K562 (cell line): ENCODE measurements at regions not wholly inside any gene's neighbourhood (a gene's known extent, or its start where the extent isn't known, plus 50 kb on each side); places are given as distances from the start of the nearest gene placed in this dataset.

Source experiments
- BRF2 ChIP-seq: IDR thresholded peaks from 3 replicates; pipeline ENCODE4 v1.6.1; 2011; ENCODE audit warnings: borderline replicate concordance, mild to moderate bottlenecking; ENCODE audit not compliant: insufficient read length, insufficient read depth
- E2F6 ChIP-seq, 2 experiments: IDR thresholded peaks; 2 replicates each; pipeline ENCODE4 v1.6.1; 2011; ENCODE audit warnings: borderline replicate concordance in 1 of 2, control low read depth in 1 of 2, low read depth in 1 of 2, low read length in 1 of 2, mild to moderate bottlenecking in 1 of 2, mixed read lengths in 1 of 2, moderate library complexity in 1 of 2; ENCODE audit not compliant: insufficient read depth in 1 of 2, insufficient read length in 1 of 2, poor library complexity in 1 of 2, severe bottlenecking in 1 of 2; ENCODE audit errors: extremely low read depth in 1 of 2
- ETV5 ChIP-seq: sonication (generic); formaldehyde crosslinking; IDR thresholded peaks from 2 replicates; pipeline ENCODE4 v1.4.0; 2020; ENCODE audit warnings: low read depth, mild to moderate bottlenecking, missing genetic modification reagents
- KAT2B ChIP-seq: IDR thresholded peaks from one replicate; pipeline ENCODE4 v1.6.1; 2012; ENCODE audit warnings: low read depth, mild to moderate bottlenecking, control low read depth, inconsistent platforms, low read length, moderate library complexity
- KDM2B ChIP-seq: fragments of 250-450 bp; sonication (Bioruptor Pico); IDR thresholded peaks from 2 replicates; pipeline ENCODE4 v1.8.0; 2021; ENCODE audit warnings: mild to moderate bottlenecking, moderate library complexity
- MEF2D ChIP-seq: conservative IDR thresholded peaks from 2 replicates; pipeline ENCODE4 v1.6.1; 2016; ENCODE audit warnings: low read depth, missing genetic modification characterization, missing compliant biosample characterization
- MXI1 ChIP-seq: IDR thresholded peaks from 2 replicates; pipeline ENCODE4 v1.6.1; 2011; ENCODE audit warnings: low read depth, mild to moderate bottlenecking, improper control_type of control experiment, low read length
- MYBL2 ChIP-seq, 2 experiments: fragments of 450-650 bp in 1 of 2; sonication (generic) in 1 of 2; formaldehyde crosslinking in 1 of 2; IDR thresholded peaks; 2 replicates each; pipeline versions ENCODE4 v1.6.1 to v1.8.1; 2017 to 2022; ENCODE audit warnings: borderline replicate concordance in 1 of 2, inconsistent platforms in 1 of 2, low read depth in 1 of 2, mild to moderate bottlenecking in 1 of 2, missing genetic modification reagents in 1 of 2, moderate library complexity in 1 of 2
- PRMT5 ChIP-seq: sonication (generic); formaldehyde crosslinking; IDR thresholded peaks from 2 replicates; pipeline ENCODE4 v1.5.0; 2020; ENCODE audit warnings: missing genetic modification reagents
- PURB ChIP-seq: sonication (generic); formaldehyde crosslinking; IDR thresholded peaks from 2 replicates; pipeline ENCODE4 v1.9.0; 2021; ENCODE audit warnings: low read depth, mild to moderate bottlenecking, missing genetic modification reagents
- RBM17 ChIP-seq: fragments of 200-400 bp; formaldehyde crosslinking; IDR thresholded peaks from 2 replicates; pipeline ENCODE4 v1.6.1; 2017; ENCODE audit warnings: low read depth, mild to moderate bottlenecking, low read length, borderline replicate concordance
- SMARCC2 ChIP-seq: fragments of 450-650 bp; IDR thresholded peaks from 2 replicates; pipeline ENCODE4 v1.6.1; 2017; ENCODE audit warnings: antibody characterized with exemption, moderate library complexity, mild to moderate bottlenecking, low read depth
- SP1 ChIP-seq: sonication (generic); formaldehyde crosslinking; IDR thresholded peaks from 2 replicates; pipeline ENCODE4 v1.8.1; 2022; ENCODE audit warnings: mild to moderate bottlenecking, missing genetic modification reagents
- ZBTB9 ChIP-seq: fragments of 450-650 bp; formaldehyde crosslinking; IDR thresholded peaks from 2 replicates; pipeline ENCODE4 v1.4.0; 2020; ENCODE audit warnings: mild to moderate bottlenecking, moderate library complexity
- ZNF239 ChIP-seq: fragments of 250-450 bp; sonication (Bioruptor Pico); IDR thresholded peaks from 2 replicates; pipeline ENCODE4 v1.4.0; 2020; ENCODE audit warnings: mild to moderate bottlenecking
- ZNF408 ChIP-seq: fragments of 250-450 bp; sonication (Bioruptor Pico); IDR thresholded peaks from 2 replicates; pipeline ENCODE4 v1.4.0; 2020; ENCODE audit warnings: low read depth, mild to moderate bottlenecking, moderate library complexity
- ZNF507 ChIP-seq: conservative IDR thresholded peaks from 2 replicates; pipeline ENCODE4 v1.6.1; 2017; ENCODE audit warnings: missing genetic modification characterization, missing compliant biosample characterization
- ZNF785 ChIP-seq: fragments of 250-450 bp; sonication (Bioruptor Pico); IDR thresholded peaks from 2 replicates; pipeline ENCODE4 v1.4.0; 2020; ENCODE audit warnings: mild to moderate bottlenecking
- TF ChIP-seq, protein P1 (sequence below): fragments of 450-650 bp; conservative IDR thresholded peaks from 2 replicates; pipeline ENCODE4 v1.6.1; 2016; ENCODE audit warnings: missing genetic modification characterization, low read depth, mild to moderate bottlenecking, missing compliant biosample characterization, moderate library complexity
- TF ChIP-seq, protein P2 (sequence below): fragments of 250-450 bp; sonication (Bioruptor Pico); IDR thresholded peaks from 2 replicates; pipeline ENCODE4 v1.8.0; 2022; ENCODE audit warnings: inconsistent platforms

DNA sequence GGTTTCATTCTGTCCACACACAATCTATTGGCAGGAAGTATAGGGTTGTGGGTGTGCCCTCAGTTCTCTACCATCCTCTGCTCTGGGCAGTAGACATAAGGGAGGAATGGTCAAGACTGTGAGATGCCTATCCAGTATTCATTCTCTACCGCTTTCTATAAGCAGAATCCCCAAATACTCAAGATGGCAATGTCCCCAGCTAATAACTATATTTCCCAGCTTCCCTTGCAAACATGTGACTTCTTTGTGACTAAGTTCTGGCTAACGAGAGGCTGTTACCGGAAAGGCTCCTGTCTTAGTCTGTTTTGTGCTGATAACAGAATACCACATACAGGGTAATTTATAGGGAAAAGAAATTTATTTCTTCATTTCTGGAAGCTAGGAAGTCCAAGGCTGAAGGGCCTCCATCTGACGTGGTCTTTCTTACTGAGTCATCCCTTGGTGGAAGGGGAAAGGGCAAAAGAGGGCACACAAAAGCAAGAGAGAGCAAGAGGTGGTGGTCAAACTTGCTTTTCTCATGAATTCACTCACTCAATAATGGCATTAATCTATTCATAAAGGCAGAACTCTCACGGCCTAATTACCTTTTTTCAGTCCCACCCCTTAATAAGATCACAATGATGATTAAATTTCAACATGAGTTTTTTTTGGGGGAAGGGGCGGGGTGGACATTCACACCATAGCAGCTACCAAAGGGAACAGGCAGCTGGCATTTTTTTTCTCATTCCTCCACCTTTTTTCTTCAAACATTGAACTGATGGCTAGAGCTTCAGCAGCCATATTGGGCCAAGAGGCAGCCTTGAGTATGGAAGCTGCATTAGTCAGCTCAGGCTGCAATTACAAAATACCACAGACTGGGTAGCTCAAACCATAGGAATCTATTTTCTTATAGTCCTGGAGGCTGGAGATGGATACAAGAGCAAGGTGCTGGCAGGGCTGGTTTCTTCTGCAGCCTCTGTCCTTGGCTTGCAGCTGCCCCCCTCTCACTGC, 109.7 kb upstream of the OR9Q1 start (continued):
- TF ChIP-seq E2F6 (IDR thresholded peaks at IDR 0.05; ENCODE audit: borderline replicate concordance in 1 of 2, extremely low read depth in 1 of 2, insufficient read depth in 1 of 2, insufficient read length in 1 of 2, low read depth in 1 of 2, low read length in 1 of 2, poor library complexity in 1 of 2, severe bottlenecking in 1 of 2), result no peak
- TF ChIP-seq MEF2D, result no peak
- no peak for TF ChIP-seq ZNF785
- TF ChIP-seq MXI1, result no peak
- no peak for TF ChIP-seq MYBL2 (IDR thresholded peaks at IDR 0.05; ENCODE audit: low read depth)
- TF ChIP-seq MYBL2 (CRISPR knock-in tag; IDR thresholded peaks at IDR 0.05; ENCODE audit: borderline replicate concordance), result no peak
- no peak for TF ChIP-seq SMARCC2
- TF ChIP-seq ETV5 (CRISPR knock-in tag), result no peak
- TF ChIP-seq, protein P1, sequence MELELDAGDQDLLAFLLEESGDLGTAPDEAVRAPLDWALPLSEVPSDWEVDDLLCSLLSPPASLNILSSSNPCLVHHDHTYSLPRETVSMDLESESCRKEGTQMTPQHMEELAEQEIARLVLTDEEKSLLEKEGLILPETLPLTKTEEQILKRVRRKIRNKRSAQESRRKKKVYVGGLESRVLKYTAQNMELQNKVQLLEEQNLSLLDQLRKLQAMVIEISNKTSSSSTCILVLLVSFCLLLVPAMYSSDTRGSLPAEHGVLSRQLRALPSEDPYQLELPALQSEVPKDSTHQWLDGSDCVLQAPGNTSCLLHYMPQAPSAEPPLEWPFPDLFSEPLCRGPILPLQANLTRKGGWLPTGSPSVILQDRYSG (tag), result 0 out of 2 replicates have a peak, but pooled peaks have one; percentile 45
- TF ChIP-seq KAT2B, result no peak
- TF ChIP-seq ZBTB9 (CRISPR knock-in tag), result no peak; the same call in 1 of the 2 replicates
- TF ChIP-seq BRF2, result no peak
- TF ChIP-seq PURB (CRISPR knock-in tag), result no peak
- TF ChIP-seq ZNF408 (CRISPR knock-in tag), result no peak
- TF ChIP-seq, protein P2, sequence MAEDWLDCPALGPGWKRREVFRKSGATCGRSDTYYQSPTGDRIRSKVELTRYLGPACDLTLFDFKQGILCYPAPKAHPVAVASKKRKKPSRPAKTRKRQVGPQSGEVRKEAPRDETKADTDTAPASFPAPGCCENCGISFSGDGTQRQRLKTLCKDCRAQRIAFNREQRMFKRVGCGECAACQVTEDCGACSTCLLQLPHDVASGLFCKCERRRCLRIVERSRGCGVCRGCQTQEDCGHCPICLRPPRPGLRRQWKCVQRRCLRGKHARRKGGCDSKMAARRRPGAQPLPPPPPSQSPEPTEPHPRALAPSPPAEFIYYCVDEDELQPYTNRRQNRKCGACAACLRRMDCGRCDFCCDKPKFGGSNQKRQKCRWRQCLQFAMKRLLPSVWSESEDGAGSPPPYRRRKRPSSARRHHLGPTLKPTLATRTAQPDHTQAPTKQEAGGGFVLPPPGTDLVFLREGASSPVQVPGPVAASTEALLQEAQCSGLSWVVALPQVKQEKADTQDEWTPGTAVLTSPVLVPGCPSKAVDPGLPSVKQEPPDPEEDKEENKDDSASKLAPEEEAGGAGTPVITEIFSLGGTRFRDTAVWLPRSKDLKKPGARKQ, result no peak
- peak; percentile 9; the same call in 1 of the 2 replicates for TF ChIP-seq ZNF239 (CRISPR knock-in tag)
- no peak for TF ChIP-seq PRMT5
- no peak for TF ChIP-seq SP1 (CRISPR knock-in tag)
- no peak for TF ChIP-seq RBM17
- TF ChIP-seq ZNF507 (tag), result no peak
- TF ChIP-seq KDM2B (CRISPR knock-in tag), result no peak
